Sigmoid colon (tissue), 6 donors: ENCODE measurements at regions not wholly inside any gene's neighbourhood (a gene's known extent, or its start where the extent isn't known, plus 50 kb on each side); places are given as distances from the start of the nearest gene placed in this dataset.
"Not testable (repeated sequence)": the region's sequence is repeated elsewhere in the genome, so short reads cannot be mapped to it uniquely, and the experiment has no call there.

Experiments used
- DNase-seq: peaks from one replicate; pipeline ENCODE4 v3.0.0-alpha.2; 2019
- H3K27ac ChIP-seq, 4 donors: fragments of 200-600 bp; sonication (generic); one replicate each; pipeline ENCODE4 v1.5.1; 2016 to 2019; ENCODE audit warnings: mild to moderate bottlenecking in 1 of 4
- H3K27me3 ChIP-seq, 3 donors: fragments of 200-600 bp; sonication (generic); one replicate each; pipeline ENCODE4 v1.5.1; 2019; ENCODE audit warnings: mild to moderate bottlenecking in 1 of 3
- H3K36me3 ChIP-seq, 4 donors: fragments of 200-600 bp; sonication (generic); one replicate each; pipeline ENCODE4 v1.5.1; 2016 to 2019
- H3K4me1 ChIP-seq, 4 donors: fragments of 200-600 bp; sonication (generic); one replicate each; pipeline ENCODE4 v1.5.1; 2017 to 2019
- H3K4me3 ChIP-seq, 4 donors: fragments of 200-600 bp; sonication (generic); one replicate each; pipeline ENCODE4 v1.5.1; 2017 to 2019; ENCODE audit warnings: mild to moderate bottlenecking in 2 of 4, moderate library complexity in 1 of 4
- H3K9me3 ChIP-seq, 4 donors: fragments of 200-600 bp in 3 of 4; sonication (generic) in 3 of 4; one replicate each; pipeline versions ENCODE4 v1.5.1 to v1.6.1; 2013 to 2019
- EP300 ChIP-seq, 4 donors: sonication (generic); formaldehyde crosslinking; IDR thresholded peaks; one replicate each; pipeline ENCODE4 v1.6.1; 2017; ENCODE audit warnings: antibody characterized with exemption in 4 of 4
- POLR2A ChIP-seq, 2 donors: fragments of 450-650 bp; IDR thresholded peaks; one replicate each; pipeline ENCODE4 v1.6.1; 2016; ENCODE audit warnings: antibody characterized with exemption in 2 of 2, mild to moderate bottlenecking in 2 of 2, moderate library complexity in 2 of 2
- POLR2AphosphoS5 ChIP-seq, 4 donors: sonication (generic); formaldehyde crosslinking; IDR thresholded peaks; one replicate each; pipeline ENCODE4 v1.6.1; 2017; ENCODE audit warnings: antibody characterized with exemption in 4 of 4
- WGBS, 2 donors: extraction: QIAGEN DNeasy Blood & Tissue Kit; methylation state at CpG; one replicate each; pipeline ENCODE4 v1.1.7; 2013; 5-methylcytosine and 5-hydroxymethylcytosine counted together
- intact Hi-C: fragments of 100-400 bp; cut with DNase I; formaldehyde crosslinking; loops from one replicate; pipeline ENCODE4 v1.15.1; 2023
- TF ChIP-seq, protein P1 (sequence below), 4 experiments: fragments of 450-650 bp in 3 of 4; fragments of 200-600 bp in 1 of 4; IDR thresholded peaks; one replicate each; pipeline ENCODE4 v1.5.1; 2016 to 2019; ENCODE audit warnings: antibody characterized with exemption in 4 of 4, mild to moderate bottlenecking in 3 of 4, moderate library complexity in 2 of 4
- donor health status: healthy with polysubstance abuse.
- donor health status: healthy.

GRCh38 chr5:4023753-4024335 lies 428.2 kb downstream of the IRX1 start:
- TF ChIP-seq POLR2A (IDR thresholded peaks at IDR 0.05) (no peak), POLR2AphosphoS5 (IDR thresholded peaks at IDR 0.05) (no peak), EP300 (IDR thresholded peaks at IDR 0.05) (no peak)
- TF ChIP-seq, protein P1, sequence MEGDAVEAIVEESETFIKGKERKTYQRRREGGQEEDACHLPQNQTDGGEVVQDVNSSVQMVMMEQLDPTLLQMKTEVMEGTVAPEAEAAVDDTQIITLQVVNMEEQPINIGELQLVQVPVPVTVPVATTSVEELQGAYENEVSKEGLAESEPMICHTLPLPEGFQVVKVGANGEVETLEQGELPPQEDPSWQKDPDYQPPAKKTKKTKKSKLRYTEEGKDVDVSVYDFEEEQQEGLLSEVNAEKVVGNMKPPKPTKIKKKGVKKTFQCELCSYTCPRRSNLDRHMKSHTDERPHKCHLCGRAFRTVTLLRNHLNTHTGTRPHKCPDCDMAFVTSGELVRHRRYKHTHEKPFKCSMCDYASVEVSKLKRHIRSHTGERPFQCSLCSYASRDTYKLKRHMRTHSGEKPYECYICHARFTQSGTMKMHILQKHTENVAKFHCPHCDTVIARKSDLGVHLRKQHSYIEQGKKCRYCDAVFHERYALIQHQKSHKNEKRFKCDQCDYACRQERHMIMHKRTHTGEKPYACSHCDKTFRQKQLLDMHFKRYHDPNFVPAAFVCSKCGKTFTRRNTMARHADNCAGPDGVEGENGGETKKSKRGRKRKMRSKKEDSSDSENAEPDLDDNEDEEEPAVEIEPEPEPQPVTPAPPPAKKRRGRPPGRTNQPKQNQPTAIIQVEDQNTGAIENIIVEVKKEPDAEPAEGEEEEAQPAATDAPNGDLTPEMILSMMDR (IDR thresholded peaks at IDR 0.05), result no peak
- Histone ChIP-seq H3K27me3 (no peaks in the 10 kb centered on the region), H3K4me3 (no peak overlapping the region), H3K4me1 (peaks cover 0 to 8% (median 0%) of the 10 kb centered on the region in 4 donors), H3K9me3 (peaks cover 0 to 3% (median 0%) of the 10 kb centered on the region in 4 donors), H3K27ac (no peak overlapping the region), H3K36me3 (no peaks in the 10 kb centered on the region)
- DNase-seq, result no peak
- intact Hi-C loops, result no loop called here

- no peak for DNase-seq
- WGBS, 2 donors, result 67 to 77% methylated on average over 17 of the region's 17 CpGs
- Histone ChIP-seq H3K4me3 (no peak overlapping the region), H3K27ac (no peak overlapping the region), H3K9me3 (peaks cover 0 to 4% (median 1%) of the 10 kb centered on the region in 4 donors), H3K36me3 (no peaks in the 10 kb centered on the region), H3K4me1 (peaks cover 0 to 8% (median 0%) of the 10 kb centered on the region in 4 donors), H3K27me3 (no peaks in the 10 kb centered on the region)
- intact Hi-C loops, result no loop called here
- TF ChIP-seq, protein P1 (IDR thresholded peaks at IDR 0.05), result no peak
- TF ChIP-seq EP300 (IDR thresholded peaks at IDR 0.05) (no peak), POLR2AphosphoS5 (IDR thresholded peaks at IDR 0.05) (no peak), POLR2A (IDR thresholded peaks at IDR 0.05) (no peak)
Measured at GRCh38 chr5:4027088-4027734, 431.6 kb downstream of the IRX1 start.

DNA sequence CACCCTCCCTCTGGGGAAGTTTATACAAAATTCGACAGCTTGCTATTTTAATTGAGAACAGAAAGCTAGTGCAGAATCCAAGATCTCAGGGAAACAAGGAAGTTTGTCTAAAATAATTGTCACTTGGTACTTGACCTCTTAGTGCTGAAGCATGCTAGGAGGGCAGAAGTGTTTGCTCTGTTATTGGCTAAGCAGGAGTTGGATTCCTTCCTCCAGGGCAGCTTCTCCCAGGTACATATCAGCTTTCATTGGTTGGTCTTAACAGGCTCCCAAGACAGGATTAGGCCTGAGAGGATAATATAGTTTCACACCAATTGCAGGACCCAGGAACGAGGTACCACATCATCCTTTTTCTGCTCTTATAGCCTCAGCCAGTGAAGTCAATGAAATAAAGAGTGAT lies 432.8 kb downstream of the IRX1 start:
- no peak for DNase-seq
- WGBS, 2 donors, result 18 to 53% methylated on average over 2 of the region's 2 CpGs
- TF ChIP-seq POLR2AphosphoS5 (IDR thresholded peaks at IDR 0.05) (no peak), EP300 (IDR thresholded peaks at IDR 0.05) (no peak), POLR2A (IDR thresholded peaks at IDR 0.05) (no peak)
- TF ChIP-seq, protein P1 (IDR thresholded peaks at IDR 0.05), result no peak

DNA sequence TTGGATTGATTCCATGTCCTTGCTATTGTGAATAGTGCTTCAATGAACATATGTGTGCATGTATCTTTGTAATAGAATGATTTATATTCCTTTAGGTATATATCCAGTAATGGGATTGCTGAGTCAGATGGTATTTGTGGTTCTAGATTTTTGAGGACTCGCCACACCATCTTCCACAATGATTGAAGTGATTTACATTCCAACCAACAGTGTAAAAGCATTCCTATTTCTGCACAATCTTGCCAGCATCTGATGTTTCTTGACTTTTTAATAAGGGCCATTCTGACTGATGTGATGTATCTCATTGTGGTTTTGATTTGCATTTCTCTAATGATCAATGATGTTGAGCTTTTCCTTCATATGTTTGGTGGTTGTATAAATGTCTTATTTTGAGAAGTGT lies 437.9 kb downstream of the IRX1 start:
- H3K27me3 ChIP-seq, H3K4me3 ChIP-seq, H3K27ac ChIP-seq, H3K4me1 ChIP-seq, H3K36me3 ChIP-seq, H3K9me3 ChIP-seq, DNase-seq, intact Hi-C loops: not testable (repeated sequence)
- WGBS, 2 donors, result 68 to 76% methylated on average over 1 of the region's 1 CpG

More for the DNA sequence above, 432.8 kb downstream of the IRX1 start:
- Histone ChIP-seq H3K9me3 (peaks cover 0 to 4% (median 0%) of the 10 kb centered on the region in 4 donors), H3K4me3 (no peak overlapping the region), H3K4me1 (peaks cover 0 to 8% (median 0%) of the 10 kb centered on the region in 4 donors), H3K27ac (no peak overlapping the region), H3K27me3 (no peaks in the 10 kb centered on the region), H3K36me3 (no peaks in the 10 kb centered on the region)
- intact Hi-C loops, result no loop called here

DNA sequence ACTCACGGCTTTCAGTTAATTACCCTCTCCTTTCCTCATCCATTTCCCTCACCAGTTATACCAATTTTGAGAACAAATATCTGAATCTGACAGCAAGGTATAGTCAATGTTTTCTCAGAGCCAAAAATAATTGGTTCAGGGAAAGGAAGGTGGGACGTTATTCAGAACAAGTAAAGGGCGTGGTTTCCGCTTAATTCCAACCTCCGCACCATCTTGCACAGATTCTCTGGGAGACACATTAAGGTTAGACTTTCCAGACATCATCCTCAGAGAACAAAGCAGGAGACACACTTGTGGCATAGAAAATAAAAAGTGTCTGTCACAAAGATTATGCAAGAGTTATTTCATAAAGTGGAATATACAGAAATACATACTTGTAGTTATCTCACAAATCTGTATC lies 441.2 kb downstream of the IRX1 start:
- 71 to 81% methylated on average over 5 of the region's 5 CpGs for WGBS, 2 donors
- Histone ChIP-seq H3K4me3 (no peak overlapping the region), H3K36me3 (no peaks in the 10 kb centered on the region), H3K4me1 (no peaks in the 10 kb centered on the region), H3K9me3 (peaks cover 0 to 4% (median 0%) of the 10 kb centered on the region in 4 donors), H3K27me3 (no peaks in the 10 kb centered on the region), H3K27ac (no peak overlapping the region)
- intact Hi-C loops, result no loop called here
- TF ChIP-seq EP300 (IDR thresholded peaks at IDR 0.05), result no peak
- TF ChIP-seq, protein P1 (IDR thresholded peaks at IDR 0.05), result no peak
- no peak for TF ChIP-seq POLR2AphosphoS5 (IDR thresholded peaks at IDR 0.05)
- TF ChIP-seq POLR2A (IDR thresholded peaks at IDR 0.05), result no peak
- no peak for DNase-seq
